Epithelial cell of esophagus (primary cell): ENCODE measurements at regions not wholly inside any gene's neighbourhood (a gene's known extent, or its start where the extent isn't known, plus 50 kb on each side); places are given as distances from the start of the nearest gene placed in this dataset.

Experiments
- DNase-seq: peaks from one replicate; pipeline ENCODE4 v3.0.0; 2010; ENCODE audit warnings: low read depth
- H3K4me3 ChIP-seq: 2 replicates; pipeline ENCODE4 v1.5.1; 2011; ENCODE audit warnings: mild to moderate bottlenecking, low read length, control low read depth
- TF ChIP-seq, protein P1 (sequence below): IDR thresholded peaks from 2 replicates; pipeline ENCODE4 v1.5.1; 2011; ENCODE audit warnings: low read depth, mild to moderate bottlenecking, low read length, control low read depth, inconsistent platforms; ENCODE audit not compliant: insufficient read depth; ENCODE audit errors: missing control alignments

DNA sequence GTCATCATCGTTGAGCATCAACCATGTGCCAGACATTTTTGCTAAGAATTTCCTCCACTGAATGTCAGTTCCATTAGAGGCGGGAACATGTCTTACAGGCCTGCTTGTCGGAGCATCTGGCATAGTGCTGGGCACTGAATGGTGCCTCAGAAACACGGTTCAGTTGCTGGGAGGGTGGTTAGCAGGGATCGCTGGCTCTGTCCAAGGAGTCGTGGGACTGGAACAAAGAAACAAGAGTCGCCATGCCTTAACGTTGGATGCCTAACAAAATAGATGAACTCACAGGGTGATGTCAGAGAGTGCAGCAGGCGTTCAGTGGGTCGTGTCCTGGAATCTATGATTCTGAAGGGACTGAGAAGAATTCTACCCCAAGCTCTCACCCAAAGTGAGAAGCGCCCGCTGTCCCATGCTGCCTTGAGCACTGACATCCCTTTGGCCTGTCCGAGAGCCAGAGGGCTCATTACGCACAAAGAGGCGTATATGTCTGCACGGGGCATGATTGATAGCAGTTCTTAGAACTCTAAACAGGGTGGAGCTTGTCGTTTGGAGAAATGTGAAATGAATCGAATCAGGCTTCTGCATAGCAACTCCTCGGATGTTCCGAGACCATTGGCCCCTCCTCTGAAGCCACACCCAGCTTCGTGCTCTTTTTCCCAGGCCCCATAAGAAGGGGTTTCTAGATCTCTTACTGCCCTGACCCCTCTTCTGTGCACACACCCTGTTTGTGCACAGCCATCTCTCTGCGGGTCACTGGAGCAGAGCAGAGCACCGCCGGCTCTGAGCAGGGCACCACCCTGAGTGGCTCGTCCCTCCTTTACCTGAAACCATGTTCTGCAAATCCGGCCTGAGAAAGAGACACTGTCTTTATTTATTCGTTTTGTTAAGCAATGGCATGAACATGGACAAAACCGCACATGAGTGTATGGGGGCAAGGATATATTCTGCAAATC is 113.1 kb upstream of the B3GAT1 start:
- TF ChIP-seq, protein P1, sequence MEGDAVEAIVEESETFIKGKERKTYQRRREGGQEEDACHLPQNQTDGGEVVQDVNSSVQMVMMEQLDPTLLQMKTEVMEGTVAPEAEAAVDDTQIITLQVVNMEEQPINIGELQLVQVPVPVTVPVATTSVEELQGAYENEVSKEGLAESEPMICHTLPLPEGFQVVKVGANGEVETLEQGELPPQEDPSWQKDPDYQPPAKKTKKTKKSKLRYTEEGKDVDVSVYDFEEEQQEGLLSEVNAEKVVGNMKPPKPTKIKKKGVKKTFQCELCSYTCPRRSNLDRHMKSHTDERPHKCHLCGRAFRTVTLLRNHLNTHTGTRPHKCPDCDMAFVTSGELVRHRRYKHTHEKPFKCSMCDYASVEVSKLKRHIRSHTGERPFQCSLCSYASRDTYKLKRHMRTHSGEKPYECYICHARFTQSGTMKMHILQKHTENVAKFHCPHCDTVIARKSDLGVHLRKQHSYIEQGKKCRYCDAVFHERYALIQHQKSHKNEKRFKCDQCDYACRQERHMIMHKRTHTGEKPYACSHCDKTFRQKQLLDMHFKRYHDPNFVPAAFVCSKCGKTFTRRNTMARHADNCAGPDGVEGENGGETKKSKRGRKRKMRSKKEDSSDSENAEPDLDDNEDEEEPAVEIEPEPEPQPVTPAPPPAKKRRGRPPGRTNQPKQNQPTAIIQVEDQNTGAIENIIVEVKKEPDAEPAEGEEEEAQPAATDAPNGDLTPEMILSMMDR: no peak
- no peak for DNase-seq
- no peak overlapping the region for H3K4me3 ChIP-seq

DNA sequence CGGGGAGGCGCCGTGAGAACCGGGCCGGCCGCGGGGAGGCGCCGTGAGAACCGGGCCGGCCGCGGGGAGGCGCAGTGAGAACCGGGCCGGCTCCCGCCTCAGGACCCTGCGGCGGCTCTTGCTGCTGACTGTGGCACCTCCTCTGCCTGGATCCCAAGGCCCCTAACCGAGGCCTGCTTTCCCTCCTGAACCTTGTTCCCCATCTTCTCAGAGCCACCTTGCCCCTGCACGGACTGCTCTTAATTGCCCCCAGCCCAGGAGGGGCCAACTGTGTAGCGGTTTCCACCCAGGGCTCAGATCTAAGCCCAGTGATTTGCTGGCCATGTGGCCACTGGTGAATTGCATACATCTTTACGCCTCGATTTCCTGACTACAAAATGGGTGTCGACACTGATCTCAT is 112.2 kb upstream of the B3GAT1 start:
- TF ChIP-seq, protein P1: no peak
- no peak overlapping the region for H3K4me3 ChIP-seq
- no peak for DNase-seq

DNA sequence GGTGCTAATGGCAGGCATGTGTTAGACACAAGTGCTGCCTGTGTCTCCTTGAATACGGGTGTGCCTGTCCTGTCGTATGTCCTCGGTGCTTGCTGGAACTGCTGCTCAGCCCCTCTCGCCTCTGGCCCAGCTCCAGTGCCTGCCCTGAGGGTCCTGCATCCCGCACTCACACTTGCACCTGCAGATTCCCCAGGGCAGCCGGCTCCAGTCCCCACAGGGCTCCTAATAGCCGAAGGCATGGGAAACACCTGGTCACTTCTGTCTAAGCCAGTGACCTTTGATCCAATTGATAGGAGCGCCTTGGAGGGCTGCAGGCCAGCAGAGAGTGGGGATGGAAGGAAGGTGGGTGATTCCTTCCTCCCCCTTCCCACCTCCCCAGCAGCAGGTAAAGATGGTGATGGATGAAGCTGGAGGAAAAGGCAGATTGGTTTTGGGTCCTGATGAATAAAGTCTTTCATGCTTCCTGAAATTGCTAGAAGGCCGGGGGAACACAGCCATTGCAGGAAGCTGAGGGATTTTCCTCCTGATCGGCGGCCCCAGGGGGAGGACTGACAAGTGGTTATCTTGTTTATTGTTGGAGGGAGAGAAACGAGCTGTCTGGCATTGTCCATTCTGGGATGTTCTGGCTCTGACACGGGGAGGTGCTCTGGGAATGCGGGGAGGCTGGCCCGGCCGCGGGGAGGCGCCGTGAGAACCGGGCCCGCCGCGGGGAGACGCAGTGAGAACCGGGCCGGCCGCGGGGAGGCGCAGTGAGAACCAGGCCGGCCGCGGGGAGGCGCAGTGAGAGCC is 110.9 kb upstream of the B3GAT1 start:
- DNase-seq: no peak
- H3K4me3 ChIP-seq: no peak overlapping the region
- TF ChIP-seq, protein P1: no peak

DNA sequence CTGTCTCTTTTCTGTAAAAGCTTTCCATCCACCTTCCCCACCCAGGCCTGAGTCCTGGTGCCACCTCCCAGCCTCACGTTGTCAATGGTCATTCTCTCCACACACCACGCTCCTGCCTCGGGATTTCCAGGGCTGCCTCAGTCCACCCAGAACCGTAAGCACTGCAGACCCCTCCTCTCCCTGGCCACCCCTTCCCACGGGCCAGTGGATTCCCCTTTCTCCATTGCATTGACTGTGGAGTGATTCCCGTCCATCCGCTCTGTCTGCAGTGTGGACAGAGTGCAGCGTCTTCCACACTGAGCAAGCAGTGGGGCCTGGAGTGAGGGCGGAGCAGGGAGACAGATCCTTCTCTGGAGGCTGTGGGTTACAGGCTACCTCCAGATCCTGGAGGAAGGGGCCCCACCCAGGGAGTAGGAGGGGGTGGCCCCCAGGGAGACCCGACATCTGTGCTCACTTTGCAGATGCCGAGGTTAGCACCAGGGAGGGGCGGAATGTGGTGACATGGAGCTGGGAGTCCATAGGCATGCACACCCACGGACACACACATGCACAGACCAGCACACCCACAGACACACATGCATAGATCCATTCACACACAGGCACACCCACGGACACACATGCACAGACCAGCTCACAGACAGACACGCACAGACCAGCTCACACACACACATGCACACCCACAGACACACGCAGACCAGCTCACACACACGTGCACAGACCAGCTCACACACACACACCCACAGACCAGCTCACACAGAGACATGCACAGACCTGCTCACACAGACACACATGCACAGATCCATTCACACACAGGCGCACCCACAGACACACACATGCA is 109.6 kb upstream of the B3GAT1 start:
- no peak for DNase-seq
- TF ChIP-seq, protein P1: no peak
- no peak overlapping the region for H3K4me3 ChIP-seq

DNA sequence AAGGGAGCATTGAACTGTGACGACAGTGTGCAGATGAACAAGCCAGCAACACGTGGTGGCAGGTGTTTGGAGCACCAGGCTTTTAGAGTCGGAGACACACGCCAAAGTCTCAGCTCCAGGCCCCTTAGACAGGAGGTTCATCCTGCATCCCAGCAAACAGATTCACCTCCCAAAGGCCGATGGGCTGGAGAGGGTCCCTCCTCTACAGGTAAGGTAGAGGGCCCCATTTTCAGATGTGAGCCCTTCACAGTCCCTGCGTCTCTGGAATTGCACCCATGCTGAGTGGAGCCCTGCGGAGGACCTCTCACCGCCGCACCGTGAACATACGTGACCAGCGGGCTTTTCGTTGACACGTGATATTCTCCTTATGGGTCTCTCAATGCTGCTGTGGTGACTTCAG is 109.0 kb upstream of the B3GAT1 start:
- H3K4me3 ChIP-seq: no peak overlapping the region
- no peak for DNase-seq
- TF ChIP-seq, protein P1: no peak

DNA sequence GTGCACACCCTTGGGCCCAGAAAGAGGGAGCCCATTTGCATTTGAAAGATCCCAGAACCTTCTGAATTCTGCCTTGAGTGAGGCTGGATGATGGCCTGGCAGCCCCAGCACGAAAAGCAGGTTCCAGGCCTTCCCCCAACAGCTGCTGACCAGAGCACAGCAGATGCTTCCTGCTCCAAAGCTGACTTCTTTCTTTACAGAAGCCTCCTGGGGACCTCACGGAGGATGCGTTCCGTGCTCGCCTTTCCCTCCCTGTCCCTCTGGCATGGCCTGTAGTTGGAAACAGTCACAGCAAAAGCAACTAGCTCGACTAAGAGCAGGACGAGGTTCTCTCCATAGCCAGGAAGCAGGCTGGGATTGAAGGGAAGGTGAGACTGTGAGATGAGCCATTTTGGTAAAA is 107.7 kb upstream of the B3GAT1 start:
- TF ChIP-seq, protein P1: no peak
- DNase-seq: no peak
- H3K4me3 ChIP-seq: no peak overlapping the region
